ENCODE measurements at regions not wholly inside any gene's neighbourhood (a gene's known extent, or its start where the extent isn't known, plus 50 kb on each side); places are given as distances from the start of the nearest gene placed in this dataset.

GRCh38 chr6:87822011-87822410 is 120.0 kb upstream of the AKIRIN2 start:
- no peak overlapping the region for H2BK15ac ChIP-seq (ENCODE audit: low read depth, low read length)
- H3K79me2 ChIP-seq (ENCODE audit: insufficient read depth, low read length): no peaks in the 10 kb centered on the region
- TF ChIP-seq CTCF (conservative IDR thresholded peaks at IDR 0.05): no peak
- no peak overlapping the region for H3T11ph ChIP-seq (ENCODE audit: low read length)
- Mint-ChIP-seq H3K27ac (no peak overlapping the region), H3K4me1 (no peaks in the 10 kb centered on the region), H3K4me3 (no peak overlapping the region), H3K27me3 (ENCODE audit: low read depth) (no peaks in the 10 kb centered on the region), H3K9me3 (no peaks in the 10 kb centered on the region), H3K36me3 (ENCODE audit: insufficient read depth in 1 of 3, low read depth in 3 of 3) (no peaks in the 10 kb centered on the region)
- H3K9me3 ChIP-seq (ENCODE audit: control insufficient read depth, low read depth, low read length): no peaks in the 10 kb centered on the region
- H4K5ac ChIP-seq (ENCODE audit: insufficient read length, low read depth, low read length): no peak overlapping the region
- no peaks in the 10 kb centered on the region for H3K79me1 ChIP-seq (ENCODE audit: insufficient read depth, low read depth, low read length, poor library complexity, severe bottlenecking)
- no peaks in the 10 kb centered on the region for H3K27me3 ChIP-seq (ENCODE audit: insufficient read depth, low read length)
- H3K4me2 ChIP-seq (ENCODE audit: insufficient read depth, insufficient read length, low read length): no peak overlapping the region
- no peak for DNase-seq
- H3K4ac ChIP-seq (ENCODE audit: low read depth, low read length): no peak overlapping the region
- no peak overlapping the region for H3K14ac ChIP-seq (ENCODE audit: insufficient read depth, low read length)
- H4K20me1 ChIP-seq (ENCODE audit: control insufficient read depth, insufficient read depth, insufficient read length): no peaks in the 10 kb centered on the region
- H3K56ac ChIP-seq (ENCODE audit: insufficient read length, low read depth, low read length): no peak overlapping the region
- H4K91ac ChIP-seq (ENCODE audit: insufficient read length, low read depth, low read length): no peak overlapping the region
- H2BK120ac ChIP-seq (ENCODE audit: low read depth, low read length, poor library complexity, severe bottlenecking): no peak overlapping the region
- no peak overlapping the region for H4K8ac ChIP-seq (replicated peaks; ENCODE audit: insufficient read length, low read depth, low read length)
- no peaks in the 10 kb centered on the region for H3K23me2 ChIP-seq (ENCODE audit: insufficient read length, low read depth, low read length, poor library complexity, severe bottlenecking)
- H2AK5ac ChIP-seq (ENCODE audit: insufficient read length, low read length): no peak overlapping the region
- no peak overlapping the region for H2BK5ac ChIP-seq (ENCODE audit: insufficient read length, low read length)
- no peak overlapping the region for H3K27ac ChIP-seq (ENCODE audit: insufficient read length, low read depth, low read length)
- H2BK12ac ChIP-seq (ENCODE audit: insufficient read length, low read depth, low read length): no peak overlapping the region
- H3K9ac ChIP-seq (ENCODE audit: extremely low read depth, insufficient read length, low read length): no peak overlapping the region
- no peak overlapping the region for H3K18ac ChIP-seq (ENCODE audit: insufficient read length, low read depth, low read length)
- H2BK20ac ChIP-seq (ENCODE audit: low read depth, low read length, poor library complexity, severe bottlenecking): no peak overlapping the region
- no peak overlapping the region for H3K23ac ChIP-seq (ENCODE audit: insufficient read length, low read depth, low read length)
- no peak overlapping the region for H2AFZ ChIP-seq (ENCODE audit: low read length)
- no peaks in the 10 kb centered on the region for H3K4me1 ChIP-seq (ENCODE audit: insufficient read depth, low read length)
